ENCODE measurements at regions not wholly inside any gene's neighbourhood (a gene's known extent, or its start where the extent isn't known, plus 50 kb on each side); places are given as distances from the start of the nearest gene placed in this dataset.
"Not testable (repeated sequence)": the region's sequence is repeated elsewhere in the genome, so short reads cannot be mapped to it uniquely, and the experiment has no call there.

GRCh38 chr4:162791226-162791625 lies 375.5 kb downstream of the NAF1 start:
- DNase-seq (ENCODE audit: insufficient read length, low spot score) (no peak), FAIRE-seq (no peak)
- TF ChIP-seq TAF1 (IDR thresholded peaks at IDR 0.05; ENCODE audit: low read depth, low read length) (no peak), POLR2AphosphoS5 (IDR thresholded peaks at IDR 0.05; ENCODE audit: low read depth, low read length) (no peak)

GRCh38 chr4:162787120-162787519 lies 379.6 kb downstream of the NAF1 start:
- no peak for DNase-seq (ENCODE audit: insufficient read length, low spot score)

GRCh38 chr4:162782778-162783525 lies 383.7 kb downstream of the NAF1 start:
- no peak for FAIRE-seq

More at GRCh38 chr4:162787120-162787519, 379.6 kb downstream of the NAF1 start:
- no peak for FAIRE-seq
- TF ChIP-seq POLR2AphosphoS5 (IDR thresholded peaks at IDR 0.05; ENCODE audit: low read depth, low read length) (no peak), POLR2A (IDR thresholded peaks at IDR 0.05; ENCODE audit: low read depth, low read length) (no peak), SPI1 (IDR thresholded peaks at IDR 0.05; ENCODE audit: low read depth, low read length) (no peak), POU2F2 (IDR thresholded peaks at IDR 0.05; ENCODE audit: low read depth, low read length) (no peak), TAF1 (IDR thresholded peaks at IDR 0.05; ENCODE audit: low read depth, low read length) (no peak), PAX5 (IDR thresholded peaks at IDR 0.05; ENCODE audit: insufficient read depth, low read length, severe bottlenecking) (no peak)

GRCh38 chr4:162782096-162782777 lies 384.5 kb downstream of the NAF1 start:
- TF ChIP-seq TAF1 (IDR thresholded peaks at IDR 0.05; ENCODE audit: low read depth, low read length) (no peak), POLR2A (IDR thresholded peaks at IDR 0.05; ENCODE audit: low read depth, low read length) (no peak), POU2F2 (IDR thresholded peaks at IDR 0.05; ENCODE audit: low read depth, low read length) (no peak), POLR2AphosphoS5 (IDR thresholded peaks at IDR 0.05; ENCODE audit: low read depth, low read length) (no peak), SPI1 (IDR thresholded peaks at IDR 0.05; ENCODE audit: low read depth, low read length) (no peak), PAX5 (IDR thresholded peaks at IDR 0.05; ENCODE audit: insufficient read depth, low read length, severe bottlenecking) (no peak)
- no peak for FAIRE-seq
- no peak for DNase-seq (ENCODE audit: insufficient read length, low spot score)

More at GRCh38 chr4:162782778-162783525, 383.7 kb downstream of the NAF1 start:
- TF ChIP-seq PAX5 (IDR thresholded peaks at IDR 0.05; ENCODE audit: insufficient read depth, low read length, severe bottlenecking) (no peak), SPI1 (IDR thresholded peaks at IDR 0.05; ENCODE audit: low read depth, low read length) (no peak), POLR2A (IDR thresholded peaks at IDR 0.05; ENCODE audit: low read depth, low read length) (no peak), POU2F2 (IDR thresholded peaks at IDR 0.05; ENCODE audit: low read depth, low read length) (no peak), POLR2AphosphoS5 (IDR thresholded peaks at IDR 0.05; ENCODE audit: low read depth, low read length) (no peak), TAF1 (IDR thresholded peaks at IDR 0.05; ENCODE audit: low read depth, low read length) (no peak)
- DNase-seq (ENCODE audit: insufficient read length, low spot score) = no peak

- FAIRE-seq (no peak), DNase-seq (ENCODE audit: insufficient read length, low spot score) (no peak)
- TF ChIP-seq PAX5 (IDR thresholded peaks at IDR 0.05; ENCODE audit: insufficient read depth, low read length, severe bottlenecking) (no peak), POU2F2 (IDR thresholded peaks at IDR 0.05; ENCODE audit: low read depth, low read length) (no peak), SPI1 (IDR thresholded peaks at IDR 0.05; ENCODE audit: low read depth, low read length) (no peak), POLR2AphosphoS5 (IDR thresholded peaks at IDR 0.05; ENCODE audit: low read depth, low read length) (no peak), POLR2A (IDR thresholded peaks at IDR 0.05; ENCODE audit: low read depth, low read length) (no peak), TAF1 (IDR thresholded peaks at IDR 0.05; ENCODE audit: low read depth, low read length) (no peak)
Observed at GRCh38 chr4:162770761-162771490, 395.8 kb downstream of the NAF1 start.

GRCh38 chr4:162767083-162767482 lies 399.6 kb downstream of the NAF1 start:
- no peak for DNase-seq (ENCODE audit: insufficient read length, low spot score)
- FAIRE-seq = no peak
- TF ChIP-seq POLR2A (IDR thresholded peaks at IDR 0.05; ENCODE audit: low read depth, low read length) (no peak), POU2F2 (IDR thresholded peaks at IDR 0.05; ENCODE audit: low read depth, low read length) (no peak), TAF1 (IDR thresholded peaks at IDR 0.05; ENCODE audit: low read depth, low read length) (no peak), SPI1 (IDR thresholded peaks at IDR 0.05; ENCODE audit: low read depth, low read length) (no peak), POLR2AphosphoS5 (IDR thresholded peaks at IDR 0.05; ENCODE audit: low read depth, low read length) (no peak), PAX5 (IDR thresholded peaks at IDR 0.05; ENCODE audit: insufficient read depth, low read length, severe bottlenecking) (no peak)

GRCh38 chr4:162761965-162762364 lies 404.7 kb downstream of the NAF1 start:
- FAIRE-seq (no peak), DNase-seq (ENCODE audit: insufficient read length, low spot score) (no peak)
- TF ChIP-seq POU2F2 (IDR thresholded peaks at IDR 0.05; ENCODE audit: low read depth, low read length) (no peak), POLR2AphosphoS5 (IDR thresholded peaks at IDR 0.05; ENCODE audit: low read depth, low read length) (no peak), TAF1 (IDR thresholded peaks at IDR 0.05; ENCODE audit: low read depth, low read length) (no peak), PAX5 (IDR thresholded peaks at IDR 0.05; ENCODE audit: insufficient read depth, low read length, severe bottlenecking) (no peak), POLR2A (IDR thresholded peaks at IDR 0.05; ENCODE audit: low read depth, low read length) (no peak), SPI1 (IDR thresholded peaks at IDR 0.05; ENCODE audit: low read depth, low read length) (no peak)

GRCh38 chr4:162740228-162740627 lies 426.5 kb downstream of the NAF1 start:
- not testable (repeated sequence) for FAIRE-seq

GRCh38 chr4:162739596-162739995 lies 427.1 kb downstream of the NAF1 start:
- not testable (repeated sequence) for FAIRE-seq; DNase-seq (ENCODE audit: insufficient read length, low spot score)

More at GRCh38 chr4:162740228-162740627, 426.5 kb downstream of the NAF1 start:
- not testable (repeated sequence) for DNase-seq (ENCODE audit: insufficient read length, low spot score)

GRCh38 chr4:162732876-162733275 lies 433.8 kb downstream of the NAF1 start:
- no peak for TF ChIP-seq POU2F2 (IDR thresholded peaks at IDR 0.05; ENCODE audit: low read depth, low read length)
- TF ChIP-seq PAX5 (IDR thresholded peaks at IDR 0.05; ENCODE audit: insufficient read depth, low read length, severe bottlenecking) = no peak
- TF ChIP-seq POLR2AphosphoS5 (IDR thresholded peaks at IDR 0.05; ENCODE audit: low read depth, low read length) = no peak
- no peak for TF ChIP-seq POLR2A (IDR thresholded peaks at IDR 0.05; ENCODE audit: low read depth, low read length)
- no peak for TF ChIP-seq TAF1 (IDR thresholded peaks at IDR 0.05; ENCODE audit: low read depth, low read length)
- no peak for TF ChIP-seq SPI1 (IDR thresholded peaks at IDR 0.05; ENCODE audit: low read depth, low read length)
- FAIRE-seq = no peak
- DNase-seq (ENCODE audit: insufficient read length, low spot score) = no peak

Measured in GM12891 (cell line).